ENCODE measurements at regions not wholly inside any gene's neighbourhood (a gene's known extent, or its start where the extent isn't known, plus 50 kb on each side); places are given as distances from the start of the nearest gene placed in this dataset.

- ATAC-seq (no peak), DNase-seq (no peak)
- intact Hi-C loops (cut with DNase I) = no loop called here
- Histone ChIP-seq H3K4me1 (ENCODE audit: control insufficient read depth, insufficient read depth, low read length) (no peaks in the 10 kb centered on the region), H3K27ac (ENCODE audit: low read length) (no peak overlapping the region), H3K27me3 (ENCODE audit: control insufficient read depth, insufficient read depth) (no peaks in the 10 kb centered on the region), H3K4me3 (ENCODE audit: low read length) (no peak overlapping the region), H3K9me3 (ENCODE audit: control insufficient read depth, low read length) (no peaks in the 10 kb centered on the region)
- WGBS = 75% methylated on average over 1 of the region's 1 CpG
These were observed 913.4 kb upstream of the RAG2 start for GRCh38 chr11:37511425-37511933.

DNA sequence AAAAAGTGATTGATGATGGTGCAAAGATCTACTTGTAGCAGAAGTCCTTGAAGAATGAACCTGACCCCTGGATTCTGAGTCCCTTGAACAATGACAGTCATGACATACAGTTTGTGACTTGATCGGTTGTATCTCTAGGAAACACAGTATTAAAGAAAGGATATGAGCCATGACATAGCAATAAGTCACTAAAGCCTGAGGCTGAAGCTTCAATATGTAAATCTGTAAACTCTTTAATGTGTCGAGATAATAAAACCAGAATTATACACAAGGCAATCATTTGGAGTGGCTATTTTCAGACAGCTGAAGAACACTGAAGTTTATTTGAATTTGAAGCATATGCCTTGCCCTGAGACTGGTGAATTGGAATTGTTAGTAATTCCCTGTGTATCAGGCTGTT lies 911.5 kb upstream of the RAG2 start:
- intact Hi-C loops (cut with DNase I) = no loop called here
- Histone ChIP-seq H3K4me1 (ENCODE audit: control insufficient read depth, insufficient read depth, low read length) (no peaks in the 10 kb centered on the region), H3K4me3 (ENCODE audit: low read length) (no peak overlapping the region), H3K27ac (ENCODE audit: low read length) (no peak overlapping the region), H3K27me3 (ENCODE audit: control insufficient read depth, insufficient read depth) (no peaks in the 10 kb centered on the region), H3K9me3 (ENCODE audit: control insufficient read depth, low read length) (no peaks in the 10 kb centered on the region)
- no peak for DNase-seq
- WGBS = 64% methylated on average over 2 of the region's 2 CpGs
- no peak for ATAC-seq

DNA sequence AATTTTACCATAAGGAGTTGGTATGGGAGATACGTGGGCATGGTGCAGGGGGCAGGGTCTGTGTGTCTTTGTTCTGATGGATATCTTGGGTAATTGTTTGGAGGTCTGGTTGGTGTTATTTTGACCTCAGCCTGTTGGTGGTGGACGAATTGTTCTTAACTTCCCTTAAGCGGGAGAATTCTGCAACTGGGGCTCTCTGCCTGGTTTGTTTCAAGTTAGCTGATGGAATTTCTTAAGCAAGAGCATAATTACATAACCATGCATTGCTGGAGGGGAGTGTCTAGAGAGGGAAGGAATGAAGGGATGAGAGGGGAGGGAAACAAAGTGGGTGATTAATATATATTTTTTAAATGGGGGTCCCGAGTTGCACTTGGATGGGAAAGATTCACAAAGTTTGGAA lies 908.5 kb upstream of the RAG2 start:
- H3K9me3 ChIP-seq (ENCODE audit: control insufficient read depth, low read length) = no peaks in the 10 kb centered on the region
- H3K27me3 ChIP-seq (ENCODE audit: control insufficient read depth, insufficient read depth) = no peaks in the 10 kb centered on the region
- intact Hi-C loops (cut with DNase I) = no loop called here
- no peaks in the 10 kb centered on the region for H3K4me1 ChIP-seq (ENCODE audit: control insufficient read depth, insufficient read depth, low read length)
- DNase-seq (no peak), ATAC-seq (no peak)
- no peak overlapping the region for H3K4me3 ChIP-seq (ENCODE audit: low read length)
- H3K27ac ChIP-seq (ENCODE audit: low read length) = no peak overlapping the region
- 72% methylated on average over 4 of the region's 4 CpGs for WGBS

- no peak overlapping the region for H3K4me3 ChIP-seq (ENCODE audit: low read length)
- no peak overlapping the region for H3K27ac ChIP-seq (ENCODE audit: low read length)
- no peaks in the 10 kb centered on the region for H3K4me1 ChIP-seq (ENCODE audit: control insufficient read depth, insufficient read depth, low read length)
- DNase-seq = no peak
- no peaks in the 10 kb centered on the region for H3K27me3 ChIP-seq (ENCODE audit: control insufficient read depth, insufficient read depth)
- no peak for ATAC-seq
- WGBS = 81% methylated on average over 4 of the region's 4 CpGs
- intact Hi-C loops (cut with DNase I) = no loop called here
- no peaks in the 10 kb centered on the region for H3K9me3 ChIP-seq (ENCODE audit: control insufficient read depth, low read length)
These were observed 907.4 kb upstream of the RAG2 start for GRCh38 chr11:37505406-37505805.

- H3K27ac ChIP-seq (ENCODE audit: low read length) = no peak overlapping the region
- WGBS = 51% methylated on average over 3 of the region's 3 CpGs
- H3K9me3 ChIP-seq (ENCODE audit: control insufficient read depth, low read length) = no peaks in the 10 kb centered on the region
- DNase-seq = peak in 1 of 3 donors; percentile 21
- no peaks in the 10 kb centered on the region for H3K27me3 ChIP-seq (ENCODE audit: control insufficient read depth, insufficient read depth)
- H3K4me1 ChIP-seq (ENCODE audit: control insufficient read depth, insufficient read depth, low read length) = no peaks in the 10 kb centered on the region
- intact Hi-C loops (cut with DNase I) = no loop called here
- no peak for ATAC-seq
- no peak overlapping the region for H3K4me3 ChIP-seq (ENCODE audit: low read length)
These were observed 906.9 kb upstream of the RAG2 start for GRCh38 chr11:37504921-37505320.

DNA sequence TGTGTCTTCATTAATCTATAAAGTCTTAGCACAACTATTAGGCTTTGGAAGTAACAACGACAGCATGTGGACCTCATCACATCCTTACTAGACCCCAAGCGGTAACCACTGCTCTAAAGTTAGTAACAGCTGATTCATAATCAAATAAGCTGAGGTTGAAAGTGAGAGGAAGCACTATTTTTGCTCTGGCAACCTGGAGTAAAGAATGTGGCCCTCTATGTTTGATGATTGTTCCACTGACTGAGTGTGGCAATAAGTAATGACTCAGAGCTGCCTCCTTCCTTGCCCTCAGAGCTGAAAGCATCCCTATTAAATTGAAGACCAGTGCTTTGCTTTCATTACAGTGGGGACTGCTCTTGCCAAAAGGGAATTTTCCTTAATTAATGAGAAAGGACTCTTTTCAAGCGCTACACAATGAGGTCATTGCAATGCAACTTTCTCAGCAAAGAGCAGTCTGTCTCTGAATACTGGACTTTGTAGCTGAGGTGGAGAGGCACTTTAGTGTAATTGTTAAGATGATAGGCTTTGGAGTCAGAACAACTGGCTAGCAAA lies 906.1 kb upstream of the RAG2 start:
- no peaks in the 10 kb centered on the region for H3K27me3 ChIP-seq (ENCODE audit: control insufficient read depth, insufficient read depth)
- no peak overlapping the region for H3K27ac ChIP-seq (ENCODE audit: low read length)
- no peaks in the 10 kb centered on the region for H3K9me3 ChIP-seq (ENCODE audit: control insufficient read depth, low read length)
- H3K4me1 ChIP-seq (ENCODE audit: control insufficient read depth, insufficient read depth, low read length) = no peaks in the 10 kb centered on the region
- intact Hi-C loops (cut with DNase I) = no loop called here
- 57% methylated on average over 3 of the region's 3 CpGs for whole genome bisulfite sequencing
- DNase-seq (no peak), ATAC-seq (peak; percentile 31 to 36)
- H3K4me3 ChIP-seq (ENCODE audit: low read length) = no peak overlapping the region

GRCh38 chr11:37503411-37504059 lies 905.5 kb upstream of the RAG2 start:
- no peak for DNase-seq
- H3K4me1 ChIP-seq (ENCODE audit: control insufficient read depth, insufficient read depth, low read length) = no peaks in the 10 kb centered on the region
- 83% methylated on average over 2 of the region's 2 CpGs for WGBS
- H3K9me3 ChIP-seq (ENCODE audit: control insufficient read depth, low read length) = no peaks in the 10 kb centered on the region
- ATAC-seq = no peak
- no peaks in the 10 kb centered on the region for H3K27me3 ChIP-seq (ENCODE audit: control insufficient read depth, insufficient read depth)
- intact Hi-C loops (cut with DNase I) = no loop called here
- H3K27ac ChIP-seq (ENCODE audit: low read length) = no peak overlapping the region
- no peak overlapping the region for H3K4me3 ChIP-seq (ENCODE audit: low read length)

- WGBS = 75% methylated on average over 2 of the region's 2 CpGs
- intact Hi-C loops (cut with DNase I) = no loop called here
- no peak for ATAC-seq
These were observed 904.2 kb upstream of the RAG2 start for GRCh38 chr11:37502202-37502601.

GRCh38 chr11:37500425-37500824 lies 902.4 kb upstream of the RAG2 start:
- H3K27ac ChIP-seq (ENCODE audit: low read length) = no peak overlapping the region
- H3K27me3 ChIP-seq (ENCODE audit: control insufficient read depth, insufficient read depth) = no peaks in the 10 kb centered on the region
- H3K9me3 ChIP-seq (ENCODE audit: control insufficient read depth, low read length) = no peaks in the 10 kb centered on the region
- DNase-seq (no peak), ATAC-seq (no peak)
- H3K4me3 ChIP-seq (ENCODE audit: low read length) = no peak overlapping the region
- WGBS = 44% methylated on average over 2 of the region's 2 CpGs
- intact Hi-C loops (cut with DNase I) = no loop called here
- H3K4me1 ChIP-seq (ENCODE audit: control insufficient read depth, insufficient read depth, low read length) = no peaks in the 10 kb centered on the region

More at GRCh38 chr11:37502202-37502601, 904.2 kb upstream of the RAG2 start:
- Histone ChIP-seq H3K27me3 (ENCODE audit: control insufficient read depth, insufficient read depth) (no peaks in the 10 kb centered on the region), H3K27ac (ENCODE audit: low read length) (no peak overlapping the region), H3K4me1 (ENCODE audit: control insufficient read depth, insufficient read depth, low read length) (no peaks in the 10 kb centered on the region), H3K9me3 (ENCODE audit: control insufficient read depth, low read length) (no peaks in the 10 kb centered on the region), H3K4me3 (ENCODE audit: low read length) (no peak overlapping the region)
- DNase-seq = no peak

DNA sequence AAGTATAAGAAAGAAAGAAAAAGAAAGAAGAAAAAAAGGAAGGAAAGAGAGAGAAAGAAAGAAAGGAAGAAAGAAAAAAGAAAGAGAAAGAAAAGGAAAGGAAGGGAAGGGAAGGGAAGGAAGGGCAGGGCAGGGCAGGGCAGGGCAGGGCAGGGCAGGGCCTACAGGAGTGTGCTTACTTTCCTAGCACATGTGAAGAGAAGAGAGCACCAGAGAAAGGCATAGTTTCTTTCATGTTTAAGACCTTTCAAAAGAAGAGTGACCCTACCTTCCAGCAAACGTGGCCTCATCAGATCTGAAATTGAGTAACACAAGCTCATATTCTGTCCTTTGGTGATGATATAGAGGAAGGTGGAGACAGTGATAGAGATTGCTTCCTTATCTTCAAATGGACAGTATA lies 899.3 kb upstream of the RAG2 start:
- ATAC-seq = no peak
- no peak overlapping the region for H3K27ac ChIP-seq (ENCODE audit: low read length)
- H3K9me3 ChIP-seq (ENCODE audit: control insufficient read depth, low read length) = no peaks in the 10 kb centered on the region
- H3K4me1 ChIP-seq (ENCODE audit: control insufficient read depth, insufficient read depth, low read length) = no peaks in the 10 kb centered on the region
- no peak overlapping the region for H3K4me3 ChIP-seq (ENCODE audit: low read length)
- no peak for DNase-seq
- no peaks in the 10 kb centered on the region for H3K27me3 ChIP-seq (ENCODE audit: control insufficient read depth, insufficient read depth)
- intact Hi-C loops (cut with DNase I) = no loop called here
- 61% methylated on average over 1 of the region's 1 CpG for WGBS

GRCh38 chr11:37496201-37496600 lies 898.2 kb upstream of the RAG2 start:
- DNase-seq (no peak), ATAC-seq (no peak)
- no peaks in the 10 kb centered on the region for H3K9me3 ChIP-seq (ENCODE audit: control insufficient read depth, low read length)
- 80% methylated on average over 1 of the region's 1 CpG for WGBS
- no peak overlapping the region for H3K27ac ChIP-seq (ENCODE audit: low read length)
- H3K4me1 ChIP-seq (ENCODE audit: control insufficient read depth, insufficient read depth, low read length) = no peaks in the 10 kb centered on the region
- no peaks in the 10 kb centered on the region for H3K27me3 ChIP-seq (ENCODE audit: control insufficient read depth, insufficient read depth)
- no peak overlapping the region for H3K4me3 ChIP-seq (ENCODE audit: low read length)
- intact Hi-C loops (cut with DNase I) = no loop called here

- H3K4me3 ChIP-seq (ENCODE audit: low read length) = no peak overlapping the region
- no peaks in the 10 kb centered on the region for H3K4me1 ChIP-seq (ENCODE audit: control insufficient read depth, insufficient read depth, low read length)
- H3K9me3 ChIP-seq (ENCODE audit: control insufficient read depth, low read length) = no peaks in the 10 kb centered on the region
- H3K27ac ChIP-seq (ENCODE audit: low read length) = no peak overlapping the region
- ATAC-seq (no peak), DNase-seq (no peak)
- H3K27me3 ChIP-seq (ENCODE audit: control insufficient read depth, insufficient read depth) = no peaks in the 10 kb centered on the region
- intact Hi-C loops (cut with DNase I) = no loop called here
These were observed 886.3 kb upstream of the RAG2 start for GRCh38 chr11:37484298-37484697.
